H1 (cell line): ENCODE measurements at regions not wholly inside any gene's neighbourhood (a gene's known extent, or its start where the extent isn't known, plus 50 kb on each side); places are given as distances from the start of the nearest gene placed in this dataset.

Source experiments
- CTCF ChIA-PET: fragments of 300-600 bp; sonication (Branson Sonifier 250); formaldehyde crosslinking; loops from one replicate; lab custom pipeline; 2021; ENCODE audit not compliant: partially characterized antibody; lab: Charles Lee
- POLR2A ChIA-PET: fragments of 300-600 bp; sonication (Branson Sonifier 250); formaldehyde crosslinking; loops from one replicate; lab custom pipeline; 2021; ENCODE audit warnings: inconsistent platforms; ENCODE audit not compliant: partially characterized antibody; lab: Charles Lee
- DNase-seq, 2 experiments: peaks; one replicate each; pipeline versions ENCODE4 v3.0.0 to v3.0.0-alpha.2; 2010 to 2022; ENCODE audit warnings: low spot score in 2 of 2, low read depth in 1 of 2, mixed read lengths in 1 of 2
- FAIRE-seq: peaks from 2 replicates; lab custom pipeline; 2011; peaks lifted over from hg19 to GRCh38; lab: Jason Lieb, UNC
- H2AFZ ChIP-seq: 2 replicates; pipeline ENCODE4 v1.8.1; 2012; ENCODE audit warnings: low read length, inconsistent platforms
- H2AK5ac ChIP-seq: 2 replicates; pipeline ENCODE4 v1.6.1; 2013; ENCODE audit warnings: low read depth, low read length
- H2BK120ac ChIP-seq: replicated peaks from 2 replicates; pipeline ENCODE3; 2013; ENCODE audit warnings: low read depth, low read length, inconsistent platforms
- H2BK12ac ChIP-seq: 2 replicates; pipeline ENCODE4 v1.6.1; 2013; ENCODE audit warnings: low read depth, low read length
- H2BK15ac ChIP-seq: 2 replicates; pipeline ENCODE4 v1.6.1; 2013; ENCODE audit warnings: low read length
- H2BK20ac ChIP-seq: 2 replicates; pipeline ENCODE4 v1.6.1; 2013; ENCODE audit warnings: low read length
- H2BK5ac ChIP-seq: 2 replicates; pipeline ENCODE4 v1.6.1; 2013; ENCODE audit warnings: low read depth, low read length
- H3K14ac ChIP-seq: 2 replicates; pipeline ENCODE4 v1.6.1; 2013; ENCODE audit warnings: inconsistent platforms; ENCODE audit not compliant: insufficient read length
- H3K18ac ChIP-seq: 2 replicates; pipeline ENCODE4 v1.6.1; 2013; ENCODE audit warnings: low read length; ENCODE audit errors: extremely low read depth
- H3K23ac ChIP-seq: 2 replicates; pipeline ENCODE4 v1.6.1; 2013; ENCODE audit warnings: inconsistent platforms; ENCODE audit not compliant: insufficient read length
- H3K23me2 ChIP-seq: 2 replicates; pipeline ENCODE4 v1.6.1; 2013; ENCODE audit warnings: low read depth, low read length
- H3K27ac ChIP-seq: 2 replicates; pipeline ENCODE4 v1.6.1; 2011; ENCODE audit warnings: low read depth, low read length, inconsistent platforms
- H3K27me3 ChIP-seq, 4 experiments: replicated peaks in 1 of 4; 1 replicate in 1 of 4; 2 replicates in 3 of 4; pipeline versions ENCODE4 v1.6.1 to v1.8.1; 2011 to 2013; ENCODE audit warnings: low read length in 3 of 4, mild to moderate bottlenecking in 3 of 4, inconsistent platforms in 2 of 4, mixed read lengths in 2 of 4, moderate library complexity in 1 of 4; ENCODE audit not compliant: control insufficient read depth in 3 of 4, insufficient read depth in 3 of 4; ENCODE audit errors: extremely low read depth in 1 of 4
- H3K36me3 ChIP-seq, 4 experiments: 2 replicates each; pipeline versions ENCODE4 v1.6.1 to v1.8.1; 2011 to 2013; ENCODE audit warnings: mild to moderate bottlenecking in 4 of 4, low read length in 3 of 4, moderate library complexity in 2 of 4, control low read depth in 1 of 4, inconsistent platforms in 1 of 4; ENCODE audit not compliant: insufficient read depth in 4 of 4, control insufficient read depth in 2 of 4
- H3K4ac ChIP-seq: replicated peaks from 2 replicates; pipeline ENCODE3; 2013; ENCODE audit warnings: low read length, low read depth, mixed read lengths, inconsistent platforms; ENCODE audit not compliant: insufficient read length
- H3K4me1 ChIP-seq, 4 experiments: replicated peaks in 1 of 4; 1 replicate in 1 of 4; 2 replicates in 3 of 4; pipeline versions ENCODE4 v1.6.1 to v1.8.1; 2011 to 2013; ENCODE audit warnings: low read length in 3 of 4, inconsistent platforms in 2 of 4, mixed read lengths in 1 of 4; ENCODE audit not compliant: insufficient read depth in 4 of 4, control insufficient read depth in 3 of 4
- H3K4me2 ChIP-seq, 2 experiments: 2 replicates each; pipeline versions ENCODE4 v1.6.1 to v1.8.1; 2011 to 2013; ENCODE audit warnings: low read depth in 2 of 2, low read length in 2 of 2, control low read depth in 1 of 2, inconsistent platforms in 1 of 2, mild to moderate bottlenecking in 1 of 2; ENCODE audit not compliant: insufficient read depth in 1 of 2
- H3K4me3 ChIP-seq, 4 experiments: fragments of 200-600, 300-600 bp in 1 of 4; sonication (generic), shearing (Covaris generic), sonication (Bioruptor Twin) in 1 of 4; 2 replicates each; pipeline versions ENCODE4 v1.5.1 to v1.8.1; 2011 to 2016; ENCODE audit warnings: low read length in 4 of 4, low read depth in 3 of 4, control low read depth in 2 of 4, inconsistent platforms in 2 of 4, mild to moderate bottlenecking in 2 of 4, mixed read lengths in 1 of 4, moderate library complexity in 1 of 4; ENCODE audit not compliant: insufficient read depth in 2 of 4; ENCODE audit errors: extremely low read depth in 1 of 4
- H3K56ac ChIP-seq: replicated peaks from 2 replicates; pipeline ENCODE3; 2013; ENCODE audit warnings: low read depth, mild to moderate bottlenecking, mixed read lengths, low read length, inconsistent platforms; ENCODE audit not compliant: insufficient read length
- H3K79me1 ChIP-seq: 2 replicates; pipeline ENCODE4 v1.6.1; 2013; ENCODE audit warnings: low read depth, low read length, control low read depth
- H3K79me2 ChIP-seq, 2 experiments: 2 replicates each; pipeline versions ENCODE4 v1.6.1 to v1.8.1; 2012 to 2013; ENCODE audit warnings: low read length in 2 of 2, mild to moderate bottlenecking in 2 of 2, inconsistent platforms in 1 of 2; ENCODE audit not compliant: insufficient read depth in 2 of 2, control insufficient read depth in 1 of 2
- H3K9ac ChIP-seq, 4 experiments: replicated peaks in 1 of 4; 1 replicate in 1 of 4; 2 replicates in 3 of 4; pipeline versions ENCODE4 v1.6.1 to v1.8.1; 2011 to 2013; ENCODE audit warnings: low read depth in 3 of 4, low read length in 3 of 4, control low read depth in 2 of 4, mild to moderate bottlenecking in 2 of 4, moderate library complexity in 2 of 4, inconsistent platforms in 1 of 4; ENCODE audit errors: extremely low read depth in 1 of 4
- H3K9me3 ChIP-seq, 2 experiments: 2 replicates each; pipeline versions ENCODE4 v1.6.1 to v1.8.1; 2012 to 2013; ENCODE audit warnings: mild to moderate bottlenecking in 2 of 2, moderate library complexity in 2 of 2, control low read depth in 1 of 2, inconsistent platforms in 1 of 2, low read depth in 1 of 2, low read length in 1 of 2, mixed read lengths in 1 of 2; ENCODE audit not compliant: insufficient read depth in 2 of 2
- H4K20me1 ChIP-seq, 2 experiments: replicated peaks in 1 of 2; 2 replicates each; pipeline versions ENCODE3 to v1.8.1; 2011 to 2013; ENCODE audit warnings: inconsistent platforms in 2 of 2, low read length in 2 of 2, mild to moderate bottlenecking in 1 of 2; ENCODE audit not compliant: insufficient read depth in 2 of 2, control insufficient read depth in 1 of 2
- H4K5ac ChIP-seq: 2 replicates; pipeline ENCODE4 v1.6.1; 2013; ENCODE audit warnings: low read length, low read depth, mixed read lengths, inconsistent platforms; ENCODE audit not compliant: insufficient read length
- H4K8ac ChIP-seq: 2 replicates; pipeline ENCODE4 v1.8.0; 2013; ENCODE audit warnings: mild to moderate bottlenecking, moderate library complexity, low read length, inconsistent platforms; ENCODE audit not compliant: insufficient read depth; ENCODE audit errors: extremely low read depth
- H4K91ac ChIP-seq: replicated peaks from 2 replicates; pipeline ENCODE3; 2013; ENCODE audit warnings: low read length, mixed read lengths, inconsistent platforms; ENCODE audit not compliant: insufficient read length
- CHD7 ChIP-seq: fragments of 300-600 bp; sonication (generic); IDR thresholded peaks from 2 replicates; pipeline ENCODE4 v1.7.1; 2012; ENCODE audit warnings: low read length, moderate library complexity, mild to moderate bottlenecking, inconsistent platforms; ENCODE audit not compliant: insufficient replicate concordance
- WGBS, 2 experiments: shearing (Covaris generic) in 1 of 2; methylation state at CpG; one replicate each; pipeline versions ENCODE4 v1.1.6 to v1.1.7; 2013 to 2015; ENCODE audit warnings: low lambda C conversion rate in 2 of 2, mixed read lengths in 2 of 2, inconsistent platforms in 1 of 2, low coverage in 1 of 2, missing lambda C conversion rate in 1 of 2; ENCODE audit not compliant: insufficient replicate concordance in 2 of 2, insufficient coverage in 1 of 2, insufficient read length in 1 of 2; ENCODE audit errors: extremely low coverage in 1 of 2, missing lambda C conversion rate in 1 of 2; 5-methylcytosine and 5-hydroxymethylcytosine counted together

GRCh38 chrX:40358994-40359393, 221.8 kb upstream of the ATP6AP2 start:
- 92% methylated on average over 4 of the region's 15 CpGs; no CpG with 5 or more reads in 1 of the 2 experiments for WGBS, 2 experiments
- FAIRE-seq: no peak
- TF ChIP-seq CHD7: no peak

More at GRCh38 chrX:40358994-40359393, 221.8 kb upstream of the ATP6AP2 start:
- CTCF ChIA-PET: no interaction called here
- POLR2A ChIA-PET: no interaction called here
- Histone ChIP-seq H4K8ac (no peak overlapping the region), H3K23me2 (no peaks in the 10 kb centered on the region), H4K20me1 (no peaks in the 10 kb centered on the region), H3K79me2 (no peaks in the 10 kb centered on the region), H2BK5ac (no peak overlapping the region), H3K4me1 (no peaks in the 10 kb centered on the region), H3K4me3 (no peak overlapping the region), H2BK15ac (no peak overlapping the region), H2BK20ac (no peak overlapping the region), H3K9me3 (no peaks in the 10 kb centered on the region), H2AFZ (no peak overlapping the region), H3K79me1 (no peaks in the 10 kb centered on the region), H3K23ac (no peak overlapping the region), H3K9ac (no peak overlapping the region), H2AK5ac (no peak overlapping the region), H2BK12ac (no peak overlapping the region), H3K27me3 (no peaks in the 10 kb centered on the region), H3K18ac (no peak overlapping the region), H2BK120ac (no peak overlapping the region), H3K4ac (no peak overlapping the region), H4K5ac (no peak overlapping the region), H3K14ac (no peak overlapping the region), H3K27ac (no peak overlapping the region), H3K4me2 (no peak overlapping the region), H3K36me3 (no peaks in the 10 kb centered on the region), H3K56ac (no peak overlapping the region), H4K91ac (no peak overlapping the region)
- no peak for DNase-seq
